ENCODE measurements at regions not wholly inside any gene's neighbourhood (a gene's known extent, or its start where the extent isn't known, plus 50 kb on each side); places are given as distances from the start of the nearest gene placed in this dataset.

- DNase-seq (ENCODE audit: low spot score) (no peak), ATAC-seq (no peak), FAIRE-seq (no peak)
- Histone ChIP-seq H3K4me3 (replicated peaks in 1 of 3; ENCODE audit: insufficient read depth in 1 of 3, low read depth in 2 of 3, low read length in 3 of 3) (no peak overlapping the region), H2AFZ (ENCODE audit: low read length) (no peak overlapping the region), H3K9ac (ENCODE audit: insufficient read depth, low read depth, low read length) (no peak overlapping the region), H3K27me3 (ENCODE audit: control insufficient read depth in 1 of 2, insufficient read depth in 2 of 2, low read length in 2 of 2) (peaks cover 0 to 2% of the 10 kb centered on the region in 2 experiments; a peak in 1 of 5 replicates), H3K27ac (ENCODE audit: extremely low read length, insufficient read depth, low read length) (no peak overlapping the region), H4K20me1 (ENCODE audit: insufficient read depth, low read length) (no peaks in the 10 kb centered on the region), H3K79me2 (ENCODE audit: insufficient read depth, low read length) (no peaks in the 10 kb centered on the region), H3K4me1 (ENCODE audit: insufficient read depth, low read length) (peaks cover 11% of the 10 kb centered on the region), H3K4me2 (ENCODE audit: low read depth, low read length) (no peak overlapping the region), H3K36me3 (replicated peaks in 1 of 2; ENCODE audit: control insufficient read depth in 1 of 2, insufficient read depth in 2 of 2, low read length in 2 of 2) (no peaks in the 10 kb centered on the region), H3K9me3 (ENCODE audit: low read length) (no peaks in the 10 kb centered on the region)
- 48% methylated on average over 2 of the region's 2 CpGs for WGBS (ENCODE audit: low lambda C conversion rate)
- intact Hi-C loops (cut with micrococcal nuclease; ENCODE audit: unreplicated experiment) (no loop called here), in situ Hi-C loops (cut with HindIII; ENCODE audit: extremely low pct_ligation_motif_present, low pct_unique_long_range_greater_than_20kb) (no loop called here)
- POLR2A ChIA-PET = no interaction called here
- CTCF ChIA-PET (ENCODE audit: low intra/inter-chr PET ratio, low total read pairs) = no interaction called here
- BruUV-seq (replicated peaks) = no TSS peak
- TF ChIP-seq TAF1 (CRISPR knock-in tag; IDR thresholded peaks at IDR 0.05) = no peak
- TF ChIP-seq ZNF335 (CRISPR knock-in tag; IDR thresholded peaks at IDR 0.05) = no peak
- TF ChIP-seq ZNF275 (CRISPR knock-in tag; IDR thresholded peaks at IDR 0.05; ENCODE audit: borderline replicate concordance) = no peak
- TF ChIP-seq TERF1 (CRISPR knock-in tag; IDR thresholded peaks at IDR 0.05) = no peak
- TF ChIP-seq ZNF333 (CRISPR knock-in tag; IDR thresholded peaks at IDR 0.05; ENCODE audit: borderline replicate concordance) = no peak
- no peak for TF ChIP-seq RXRB (CRISPR knock-in tag; IDR thresholded peaks at IDR 0.05; ENCODE audit: borderline replicate concordance)
- TF ChIP-seq KDM6A (CRISPR knock-in tag; IDR thresholded peaks at IDR 0.05; ENCODE audit: low read depth) = no peak
- no peak for TF ChIP-seq SOX5 (CRISPR knock-in tag; IDR thresholded peaks at IDR 0.05; ENCODE audit: borderline replicate concordance)
- TF ChIP-seq RNF2 (conservative IDR thresholded peaks at IDR 0.05; ENCODE audit: low read depth) = no peak
- TF ChIP-seq RFX1 (IDR thresholded peaks at IDR 0.05) = no peak
- TF ChIP-seq SSRP1 (CRISPR knock-in tag; IDR thresholded peaks at IDR 0.05) = no peak
- TF ChIP-seq ZMYM3 (CRISPR knock-in tag; IDR thresholded peaks at IDR 0.05) = no peak
- TF ChIP-seq HMGXB3 (CRISPR knock-in tag; IDR thresholded peaks at IDR 0.05; ENCODE audit: borderline replicate concordance) = no peak
Measured at GRCh38 chr5:56685503-56686217, 129.7 kb upstream of the MAP3K1 start.

Data from HepG2 (cell line).